Naive thymus-derived CD4-positive, alpha-beta T cell (primary cell): ENCODE measurements at regions not wholly inside any gene's neighbourhood (a gene's known extent, or its start where the extent isn't known, plus 50 kb on each side); places are given as distances from the start of the nearest gene placed in this dataset.
"Not testable (repeated sequence)": the region's sequence is repeated elsewhere in the genome, so short reads cannot be mapped to it uniquely, and the experiment has no call there.

Experiments used
- ATAC-seq: fragments of 150-1000 bp; cut with Tn5 transposase; 2 replicates; pipeline ENCODE4 v1.10.0; 2021; ENCODE audit warnings: mild to moderate bottlenecking, moderate library complexity
- CTCF ChIA-PET: fragments of 350-600 bp; sonication (Branson Sonifier 250); formaldehyde crosslinking; loops from one replicate; lab custom pipeline; 2021; ENCODE audit warnings: antibody characterized with exemption; lab: Charles Lee
- POLR2A ChIA-PET: fragments of 350-600 bp; sonication (Branson Sonifier 250); formaldehyde crosslinking; loops from one replicate; lab custom pipeline; 2021; ENCODE audit warnings: antibody characterized with exemption, inconsistent platforms; lab: Charles Lee
- DNase-seq, 9 donors: peaks; one replicate each; pipeline versions ENCODE4 v3.0.0 to v3.0.0-alpha.2; 2020 to 2022; ENCODE audit warnings: mixed read lengths in 1 of 9
- H3K27ac ChIP-seq: one replicate; pipeline ENCODE4 v1.7.0; 2013; ENCODE audit warnings: mild to moderate bottlenecking, low read depth, low read length, moderate library complexity
- H3K27me3 ChIP-seq, 2 donors: one replicate each; pipeline ENCODE4 v1.7.0; 2013; ENCODE audit warnings: low read length in 2 of 2, mild to moderate bottlenecking in 2 of 2, moderate library complexity in 2 of 2; ENCODE audit not compliant: control insufficient read depth in 2 of 2, insufficient read depth in 2 of 2
- H3K36me3 ChIP-seq, 3 experiments: 1 replicate in 2 of 3; 2 replicates in 1 of 3; pipeline ENCODE4 v1.7.0; 2013; ENCODE audit warnings: low read length in 3 of 3, mild to moderate bottlenecking in 3 of 3, moderate library complexity in 1 of 3; ENCODE audit not compliant: insufficient read depth in 3 of 3, control insufficient read depth in 2 of 3
- H3K4me1 ChIP-seq, 2 donors: one replicate each; pipeline ENCODE4 v1.7.0; 2013; ENCODE audit warnings: low read length in 2 of 2, mild to moderate bottlenecking in 2 of 2, moderate library complexity in 1 of 2; ENCODE audit not compliant: control insufficient read depth in 2 of 2, insufficient read depth in 2 of 2
- H3K4me3 ChIP-seq: 2 replicates; pipeline ENCODE4 v1.7.0; 2013; ENCODE audit warnings: mild to moderate bottlenecking, low read length
- H3K9me3 ChIP-seq, 3 experiments: 1 replicate in 2 of 3; 2 replicates in 1 of 3; pipeline ENCODE4 v1.7.0; 2013; ENCODE audit warnings: low read length in 3 of 3; ENCODE audit not compliant: control insufficient read depth in 2 of 3
- H3K27ac Mint-ChIP-seq, 9 donors: one replicate each; pipeline ENCODE4 v1.8.0; 2020 to 2022; ENCODE audit warnings: mixed read lengths in 9 of 9, mild to moderate bottlenecking in 8 of 9, moderate library complexity in 5 of 9, inconsistent platforms in 2 of 9
- H3K27me3 Mint-ChIP-seq, 5 donors: one replicate each; pipeline ENCODE4 v1.8.0; 2021 to 2022; ENCODE audit warnings: mixed read lengths in 5 of 5, mild to moderate bottlenecking in 1 of 5
- H3K36me3 Mint-ChIP-seq, 5 donors: one replicate each; pipeline ENCODE4 v1.8.0; 2020 to 2022; ENCODE audit warnings: mixed read lengths in 5 of 5, mild to moderate bottlenecking in 3 of 5, inconsistent platforms in 1 of 5
- H3K4me1 Mint-ChIP-seq, 7 donors: one replicate each; pipeline ENCODE4 v1.8.0; 2020 to 2022; ENCODE audit warnings: mixed read lengths in 7 of 7, mild to moderate bottlenecking in 3 of 7, inconsistent platforms in 1 of 7
- H3K4me3 Mint-ChIP-seq, 10 donors: one replicate each; pipeline ENCODE4 v1.8.0; 2020 to 2022; ENCODE audit warnings: mild to moderate bottlenecking in 10 of 10, mixed read lengths in 10 of 10, moderate library complexity in 6 of 10, inconsistent platforms in 2 of 10
- H3K9me3 Mint-ChIP-seq, 11 donors: one replicate each; pipeline ENCODE4 v1.8.0; 2020 to 2022; ENCODE audit warnings: mixed read lengths in 11 of 11, mild to moderate bottlenecking in 4 of 11, inconsistent platforms in 1 of 11, moderate library complexity in 1 of 11
- intact Hi-C, 2 donors: fragments of 100-400 bp; cut with micrococcal nuclease; formaldehyde crosslinking; loops; one replicate each; pipeline ENCODE4 v1.15.1; 2023

- Mint-ChIP-seq H3K27ac (peak overlapping the region in 3 of 9 donors; percentile 29 to 41 (median 31)), H3K36me3 (peaks cover 0 to 1% (median 0%) of the 10 kb centered on the region in 5 donors), H3K9me3 (peaks cover 0 to 7% (median 2%) of the 10 kb centered on the region in 11 donors), H3K27me3 (no peaks in the 10 kb centered on the region), H3K4me3 (peak overlapping the region in 2 of 10 donors; percentile 17 to 35), H3K4me1 (peaks cover 5 to 31% (median 13%) of the 10 kb centered on the region in 7 donors)
- H3K27me3 ChIP-seq, result no peaks in the 10 kb centered on the region
- no peak overlapping the region for H3K27ac ChIP-seq
- intact Hi-C loops, result no loop called here
- H3K4me1 ChIP-seq, result no peaks in the 10 kb centered on the region
- POLR2A ChIA-PET, result no interaction called here
- ATAC-seq, result no peak
- no peaks in the 10 kb centered on the region for H3K9me3 ChIP-seq
- no peak overlapping the region for H3K4me3 ChIP-seq
- H3K36me3 ChIP-seq, result no peaks in the 10 kb centered on the region
- no peak for DNase-seq
- CTCF ChIA-PET, result no interaction called here
Measured at GRCh38 chr3:177622982-177623617, 425.8 kb upstream of the TBL1XR1 start.

GRCh38 chr3:177624528-177625495, 427.5 kb upstream of the TBL1XR1 start:
- Mint-ChIP-seq H3K4me1 (peaks cover 5 to 34% (median 15%) of the 10 kb centered on the region in 7 donors), H3K9me3 (peaks cover 0 to 10% (median 4%) of the 10 kb centered on the region in 11 donors), H3K27ac (peak overlapping the region in 1 of 9 donors; percentile 13), H3K27me3 (no peaks in the 10 kb centered on the region), H3K36me3 (peaks cover 0 to 1% (median 0%) of the 10 kb centered on the region in 5 donors), H3K4me3 (no peak overlapping the region)
- Histone ChIP-seq H3K36me3 (no peaks in the 10 kb centered on the region), H3K27ac (no peak overlapping the region), H3K4me1 (no peaks in the 10 kb centered on the region), H3K4me3 (no peak overlapping the region), H3K9me3 (no peaks in the 10 kb centered on the region), H3K27me3 (no peaks in the 10 kb centered on the region)
- DNase-seq (no peak), ATAC-seq (peak; percentile 44)
- intact Hi-C loops, result no loop called here
- ChIA-PET POLR2A (interaction anchor here (0.8 kb wide), 1 partner anchor 14 kb away, joined by 3 read pairs; no protein-coding TSS in a partner anchor), CTCF (no interaction called here)

- Histone ChIP-seq H3K4me3 (no peak overlapping the region), H3K9me3 (no peaks in the 10 kb centered on the region), H3K27me3 (no peaks in the 10 kb centered on the region), H3K36me3 (no peaks in the 10 kb centered on the region), H3K27ac (no peak overlapping the region), H3K4me1 (no peaks in the 10 kb centered on the region)
- ATAC-seq, result no peak
- ChIA-PET POLR2A (no interaction called here), CTCF (no interaction called here)
- no peak overlapping the region for H3K27ac Mint-ChIP-seq
- intact Hi-C loops, result no loop called here
- peaks cover 0 to 10% (median 4%) of the 10 kb centered on the region in 11 donors for H3K9me3 Mint-ChIP-seq
- DNase-seq, result no peak
- no peaks in the 10 kb centered on the region for H3K27me3 Mint-ChIP-seq
- peaks cover 5 to 34% (median 15%) of the 10 kb centered on the region in 7 donors for H3K4me1 Mint-ChIP-seq
- peaks cover 0 to 1% (median 0%) of the 10 kb centered on the region in 5 donors for H3K36me3 Mint-ChIP-seq
- H3K4me3 Mint-ChIP-seq, result no peak overlapping the region
Measured at GRCh38 chr3:177626045-177626444, 428.8 kb upstream of the TBL1XR1 start.

GRCh38 chr3:177628095-177628719, 430.9 kb upstream of the TBL1XR1 start:
- H3K27me3 Mint-ChIP-seq, H3K27me3 ChIP-seq, DNase-seq, H3K36me3 ChIP-seq, H3K36me3 Mint-ChIP-seq, intact Hi-C loops, H3K4me3 Mint-ChIP-seq, CTCF ChIA-PET, H3K4me1 ChIP-seq, H3K9me3 Mint-ChIP-seq, H3K9me3 ChIP-seq, H3K27ac ChIP-seq, ATAC-seq, POLR2A ChIA-PET, H3K4me3 ChIP-seq: not testable (repeated sequence)
- Mint-ChIP-seq H3K27ac (peak overlapping the region in 3 of 9 donors; percentile 15 to 50 (median 23)), H3K4me1 (peaks cover 5 to 27% (median 10%) of the 10 kb centered on the region in 7 donors)

- H3K27me3 ChIP-seq, result no peaks in the 10 kb centered on the region
- H3K27ac ChIP-seq, result no peak overlapping the region
- no peaks in the 10 kb centered on the region for H3K36me3 ChIP-seq
- no peaks in the 10 kb centered on the region for H3K27me3 Mint-ChIP-seq
- no peak for ATAC-seq
- H3K9me3 ChIP-seq, result no peaks in the 10 kb centered on the region
- no peak for DNase-seq
- intact Hi-C loops, result no loop called here
- H3K36me3 Mint-ChIP-seq, result peaks cover 0 to 1% (median 0%) of the 10 kb centered on the region in 5 donors
- H3K27ac Mint-ChIP-seq, result no peak overlapping the region
- no peak overlapping the region for H3K4me3 Mint-ChIP-seq
- H3K4me3 ChIP-seq, result no peak overlapping the region
- H3K9me3 Mint-ChIP-seq, result peaks cover 0 to 10% (median 3%) of the 10 kb centered on the region in 11 donors
- H3K4me1 ChIP-seq, result no peaks in the 10 kb centered on the region
- peaks cover 3 to 16% (median 8%) of the 10 kb centered on the region in 7 donors for H3K4me1 Mint-ChIP-seq
- CTCF ChIA-PET, result no interaction called here
- POLR2A ChIA-PET, result no interaction called here
Measured at GRCh38 chr3:177629276-177629675, 432.0 kb upstream of the TBL1XR1 start.

- Histone ChIP-seq H3K4me1 (no peaks in the 10 kb centered on the region), H3K4me3 (no peak overlapping the region), H3K27ac (no peak overlapping the region), H3K36me3 (no peaks in the 10 kb centered on the region), H3K27me3 (no peaks in the 10 kb centered on the region), H3K9me3 (no peaks in the 10 kb centered on the region)
- intact Hi-C loops, result loop anchor here in 1 of 2 donors (2.0 kb wide), 1 partner anchor 15 kb away; no protein-coding TSS in a partner anchor
- H3K4me1 Mint-ChIP-seq, result peaks cover 0 to 9% (median 0%) of the 10 kb centered on the region in 7 donors
- peaks cover 0 to 11% (median 3%) of the 10 kb centered on the region in 11 donors for H3K9me3 Mint-ChIP-seq
- peaks cover 0 to 4% (median 1%) of the 10 kb centered on the region in 5 donors for H3K36me3 Mint-ChIP-seq
- POLR2A ChIA-PET, result interaction anchor here (0.6 to 1.9 kb wide), 3 partner anchors 9 to 607 kb away, joined by 4 to 8 read pairs (median 4); no protein-coding TSS in a partner anchor
- H3K27me3 Mint-ChIP-seq, result peaks cover 0 to 4% (median 0%) of the 10 kb centered on the region in 5 donors
- CTCF ChIA-PET, result no interaction called here
- DNase-seq (no peak), ATAC-seq (no peak)
- H3K4me3 Mint-ChIP-seq, result no peak overlapping the region
- H3K27ac Mint-ChIP-seq, result no peak overlapping the region
Measured at GRCh38 chr3:177633671-177634207, 436.5 kb upstream of the TBL1XR1 start.
